ENCODE measurements at regions not wholly inside any gene's neighbourhood (a gene's known extent, or its start where the extent isn't known, plus 50 kb on each side); places are given as distances from the start of the nearest gene placed in this dataset.

DNA sequence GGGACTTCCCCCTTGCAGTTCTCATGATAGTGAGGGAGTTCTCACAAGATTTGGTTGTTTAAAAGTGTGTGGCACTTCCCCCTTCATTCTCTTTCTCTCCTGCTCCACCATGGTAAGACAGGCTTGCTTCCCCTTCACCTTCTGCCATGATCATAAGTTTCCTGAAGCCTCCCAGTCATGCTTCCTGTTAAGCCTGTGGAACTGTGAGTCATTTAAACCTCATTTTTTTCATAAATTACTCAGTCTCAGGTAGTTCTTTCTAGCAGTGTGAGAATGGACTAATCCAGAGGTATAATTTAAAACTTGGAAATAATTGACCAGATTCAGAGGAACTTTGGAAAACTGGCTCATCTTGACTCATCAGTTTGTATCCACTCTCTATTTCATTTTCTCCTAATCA, 129.0 kb downstream of the TMEM47 start:
- Histone ChIP-seq H3K9me3 (no peaks in the 10 kb centered on the region), H3K27ac (no peak overlapping the region), H3K27me3 (peaks cover 0 to 6% (median 0%) of the 10 kb centered on the region in 4 donors), H3K4me3 (no peak overlapping the region), H3K4me1 (no peaks in the 10 kb centered on the region), H3K36me3 (no peaks in the 10 kb centered on the region)
- FAIRE-seq = no peak
- ATAC-seq = no peak
- TF ChIP-seq, protein P1, sequence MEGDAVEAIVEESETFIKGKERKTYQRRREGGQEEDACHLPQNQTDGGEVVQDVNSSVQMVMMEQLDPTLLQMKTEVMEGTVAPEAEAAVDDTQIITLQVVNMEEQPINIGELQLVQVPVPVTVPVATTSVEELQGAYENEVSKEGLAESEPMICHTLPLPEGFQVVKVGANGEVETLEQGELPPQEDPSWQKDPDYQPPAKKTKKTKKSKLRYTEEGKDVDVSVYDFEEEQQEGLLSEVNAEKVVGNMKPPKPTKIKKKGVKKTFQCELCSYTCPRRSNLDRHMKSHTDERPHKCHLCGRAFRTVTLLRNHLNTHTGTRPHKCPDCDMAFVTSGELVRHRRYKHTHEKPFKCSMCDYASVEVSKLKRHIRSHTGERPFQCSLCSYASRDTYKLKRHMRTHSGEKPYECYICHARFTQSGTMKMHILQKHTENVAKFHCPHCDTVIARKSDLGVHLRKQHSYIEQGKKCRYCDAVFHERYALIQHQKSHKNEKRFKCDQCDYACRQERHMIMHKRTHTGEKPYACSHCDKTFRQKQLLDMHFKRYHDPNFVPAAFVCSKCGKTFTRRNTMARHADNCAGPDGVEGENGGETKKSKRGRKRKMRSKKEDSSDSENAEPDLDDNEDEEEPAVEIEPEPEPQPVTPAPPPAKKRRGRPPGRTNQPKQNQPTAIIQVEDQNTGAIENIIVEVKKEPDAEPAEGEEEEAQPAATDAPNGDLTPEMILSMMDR (IDR thresholded peaks at IDR 0.05) = no peak
- intact Hi-C loops (cut with DNase I) = no loop called here
- no peak for DNase-seq

DNA sequence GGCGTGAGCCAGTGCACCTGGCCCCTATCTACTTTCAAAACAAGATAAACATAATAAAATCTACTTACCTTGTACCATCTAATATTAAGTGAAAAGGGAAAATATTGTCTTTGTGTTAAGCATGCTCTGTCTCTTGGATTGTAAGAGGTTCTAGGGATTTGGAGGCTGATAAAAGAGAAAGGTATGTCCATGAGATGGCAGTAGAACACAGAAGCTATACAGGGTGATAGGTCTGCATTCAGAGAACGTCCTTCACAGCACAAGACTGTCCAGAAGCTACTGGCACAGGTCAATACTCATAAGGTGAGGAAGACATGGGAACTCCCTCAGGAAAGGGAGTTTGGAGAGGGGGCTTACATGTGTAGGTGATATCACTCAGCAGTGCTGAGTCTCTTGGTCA, 135.5 kb downstream of the TMEM47 start:
- no peak for DNase-seq
- Histone ChIP-seq H3K9me3 (no peaks in the 10 kb centered on the region), H3K4me3 (no peak overlapping the region), H3K4me1 (no peaks in the 10 kb centered on the region), H3K27ac (no peak overlapping the region), H3K36me3 (no peaks in the 10 kb centered on the region), H3K27me3 (peaks cover 0 to 4% (median 0%) of the 10 kb centered on the region in 4 donors)
- intact Hi-C loops (cut with DNase I) = no loop called here
- TF ChIP-seq, protein P1 (IDR thresholded peaks at IDR 0.05) = no peak
- no peak for FAIRE-seq
- 16 to 18% methylated on average over 2 of the region's 2 CpGs for WGBS, 2 donors
- ATAC-seq = no peak

DNA sequence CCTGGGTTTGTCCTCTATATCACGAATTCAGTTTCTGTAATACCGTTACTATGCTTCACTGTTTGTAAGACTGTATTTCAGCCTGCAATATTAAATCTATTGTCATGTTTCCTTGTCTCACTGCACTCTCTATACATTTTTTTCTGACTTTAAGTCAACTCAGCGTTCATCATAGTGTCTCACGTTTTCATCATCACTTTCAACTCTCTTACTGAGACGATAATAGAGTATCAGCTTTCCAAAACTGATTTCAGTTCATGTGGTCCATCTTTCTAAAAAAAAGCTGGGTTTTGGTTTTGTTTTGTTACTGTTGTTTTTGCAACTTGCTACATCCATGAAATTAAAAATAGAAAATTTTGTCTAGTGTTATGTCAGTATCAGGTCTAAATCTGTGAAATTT, 147.7 kb downstream of the TMEM47 start:
- no peaks in the 10 kb centered on the region for H3K4me1 ChIP-seq
- ATAC-seq = no peak
- H3K27me3 ChIP-seq = peaks cover 0 to 14% (median 0%) of the 10 kb centered on the region in 4 donors
- no peak for FAIRE-seq
- TF ChIP-seq, protein P1 (IDR thresholded peaks at IDR 0.05) = no peak
- 57 to 59% methylated on average over 5 of the region's 5 CpGs for WGBS, 2 donors
- H3K27ac ChIP-seq = no peak overlapping the region
- no peak overlapping the region for H3K4me3 ChIP-seq
- no peaks in the 10 kb centered on the region for H3K36me3 ChIP-seq
- no peak for DNase-seq
- intact Hi-C loops (cut with DNase I) = no loop called here
- no peaks in the 10 kb centered on the region for H3K9me3 ChIP-seq

DNA sequence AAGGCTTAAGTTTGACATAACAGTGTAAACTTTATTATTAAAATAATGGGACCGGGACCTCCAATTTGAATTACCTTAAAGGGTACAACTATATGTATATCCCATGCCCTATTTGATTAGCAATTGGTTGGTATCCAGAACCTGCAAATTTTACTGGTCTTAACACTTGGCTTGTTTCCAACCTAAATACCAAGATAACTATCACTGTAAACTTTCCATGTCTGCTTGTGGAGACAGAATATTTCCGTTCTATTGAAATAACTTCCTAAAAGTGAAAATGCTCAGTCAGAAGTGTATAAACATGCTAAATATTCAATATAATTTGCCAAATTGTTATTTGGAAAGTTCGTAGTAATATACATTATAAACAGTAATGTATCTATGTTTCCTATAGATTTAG, 154.0 kb downstream of the TMEM47 start:
- ATAC-seq = no peak
- 53 to 63% methylated on average over 3 of the region's 3 CpGs for WGBS, 2 donors
- H3K36me3 ChIP-seq = no peaks in the 10 kb centered on the region

DNA sequence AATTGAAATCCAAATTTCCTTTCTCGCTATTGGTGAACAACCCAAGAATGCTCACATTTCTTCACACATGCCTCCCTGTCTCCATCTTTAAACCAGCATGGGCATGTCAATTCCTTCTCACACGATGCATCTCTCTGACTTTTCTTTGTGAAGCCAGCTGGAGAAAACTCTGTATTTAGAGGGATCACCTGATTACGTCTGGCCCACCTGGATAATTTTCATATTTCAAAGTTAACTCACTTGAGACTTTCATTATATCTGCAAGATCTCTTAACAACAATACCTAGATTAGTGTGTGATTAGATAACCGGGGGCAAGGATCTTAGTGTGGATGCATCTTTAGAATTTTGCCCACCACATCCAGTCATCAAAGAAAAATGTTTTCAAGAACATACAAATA, 164.0 kb downstream of the TMEM47 start:
- ATAC-seq (no peak), FAIRE-seq (no peak), DNase-seq (no peak)
- H3K27me3 ChIP-seq = no peaks in the 10 kb centered on the region
- H3K9me3 ChIP-seq = no peaks in the 10 kb centered on the region
- H3K27ac ChIP-seq = no peak overlapping the region
- no peaks in the 10 kb centered on the region for H3K36me3 ChIP-seq
- H3K4me1 ChIP-seq = no peaks in the 10 kb centered on the region
- intact Hi-C loops (cut with DNase I) = no loop called here
- no peak overlapping the region for H3K4me3 ChIP-seq
- TF ChIP-seq, protein P1 (IDR thresholded peaks at IDR 0.05) = no peak
- WGBS, 2 donors = 55 to 68% methylated on average over 4 of the region's 4 CpGs

More for the DNA sequence above, 154.0 kb downstream of the TMEM47 start:
- TF ChIP-seq, protein P1 (IDR thresholded peaks at IDR 0.05) = no peak
- FAIRE-seq (no peak), DNase-seq (no peak)
- Histone ChIP-seq H3K4me1 (no peaks in the 10 kb centered on the region), H3K4me3 (no peak overlapping the region), H3K9me3 (no peaks in the 10 kb centered on the region), H3K27ac (no peak overlapping the region), H3K27me3 (no peaks in the 10 kb centered on the region)
- intact Hi-C loops (cut with DNase I) = no loop called here

Data from pancreas (tissue), 10 donors.